Loucy (cell line): ENCODE measurements at regions not wholly inside any gene's neighbourhood (a gene's known extent, or its start where the extent isn't known, plus 50 kb on each side); places are given as distances from the start of the nearest gene placed in this dataset.
A peak's percentile ranks its signal among the peaks of the same experiment; 100 is the strongest.

Experiments
- H2AFZ ChIP-seq: fragments of 200-600 bp; sonication (generic); 2 replicates; pipeline ENCODE4 v1.6.0; 2016; ENCODE audit warnings: antibody characterized with exemption, mild to moderate bottlenecking, low read length, moderate library complexity
- H3F3A ChIP-seq: fragments of 200-600 bp; 2 replicates; pipeline ENCODE4 v1.6.0; 2016; ENCODE audit warnings: antibody characterized with exemption, low read depth, mild to moderate bottlenecking
- H3K27me3 ChIP-seq: fragments of 200-600 bp; sonication (generic); 2 replicates; pipeline ENCODE4 v1.6.1; 2014; ENCODE audit warnings: low read length, mild to moderate bottlenecking; ENCODE audit not compliant: insufficient read depth, poor library complexity, severe bottlenecking
- H3K36me3 ChIP-seq: fragments of 200-600 bp; sonication (generic); 2 replicates; pipeline ENCODE4 v1.6.1; 2016; ENCODE audit warnings: low read length; ENCODE audit not compliant: insufficient read depth
- H3K4me1 ChIP-seq: fragments of 200-600 bp; sonication (generic); 2 replicates; pipeline ENCODE4 v1.5.1; 2014; ENCODE audit warnings: low read length, mild to moderate bottlenecking; ENCODE audit not compliant: insufficient read depth, poor library complexity, severe bottlenecking
- H3K4me2 ChIP-seq: fragments of 200-600 bp; sonication (generic); 2 replicates; pipeline ENCODE4 v1.6.0; 2014; ENCODE audit warnings: antibody characterized with exemption, low read length, low read depth, mild to moderate bottlenecking; ENCODE audit not compliant: poor library complexity, severe bottlenecking
- H3K4me3 ChIP-seq: fragments of 200-600 bp; sonication (generic); 2 replicates; pipeline ENCODE4 v1.5.1; 2014; ENCODE audit warnings: low read length, mild to moderate bottlenecking, mixed read lengths; ENCODE audit not compliant: poor library complexity, severe bottlenecking
- H3K79me2 ChIP-seq: fragments of 200-600 bp; sonication (generic); 2 replicates; pipeline ENCODE4 v1.6.1; 2014; ENCODE audit warnings: low read length; ENCODE audit not compliant: insufficient read depth
- H3K9ac ChIP-seq: fragments of 200-600 bp; sonication (generic); 2 replicates; pipeline ENCODE4 v1.6.0; 2014; ENCODE audit warnings: mild to moderate bottlenecking, low read depth, low read length, moderate library complexity; ENCODE audit not compliant: poor library complexity, severe bottlenecking
- H3K9me2 ChIP-seq: fragments of 200-600 bp; sonication (generic); replicated peaks from 2 replicates; pipeline ENCODE4 v1.6.1; 2016; ENCODE audit warnings: low read depth, low read length, mixed read lengths
- H3K9me3 ChIP-seq: fragments of 200-600 bp; sonication (generic); 2 replicates; pipeline ENCODE4 v1.6.1; 2014; ENCODE audit warnings: mild to moderate bottlenecking, antibody characterized with exemption, low read length, low read depth; ENCODE audit not compliant: insufficient read depth
- H4K20me1 ChIP-seq: fragments of 200-600 bp; sonication (generic); 2 replicates; pipeline ENCODE4 v1.6.0; 2014; ENCODE audit warnings: antibody characterized with exemption, low read length, mild to moderate bottlenecking; ENCODE audit not compliant: insufficient read depth, poor library complexity, severe bottlenecking
- EZH2phosphoT487 ChIP-seq: fragments of 200-600 bp; IDR thresholded peaks from 2 replicates; pipeline ENCODE4 v1.6.1; 2018; ENCODE audit warnings: antibody characterized with exemption, mild to moderate bottlenecking, moderate library complexity, borderline replicate concordance
- TF ChIP-seq, protein P1 (sequence below): fragments of 200-600 bp; sonication (generic); conservative IDR thresholded peaks from 2 replicates; pipeline ENCODE4 v1.5.1; 2014; ENCODE audit warnings: mild to moderate bottlenecking, antibody characterized with exemption, low read length

DNA sequence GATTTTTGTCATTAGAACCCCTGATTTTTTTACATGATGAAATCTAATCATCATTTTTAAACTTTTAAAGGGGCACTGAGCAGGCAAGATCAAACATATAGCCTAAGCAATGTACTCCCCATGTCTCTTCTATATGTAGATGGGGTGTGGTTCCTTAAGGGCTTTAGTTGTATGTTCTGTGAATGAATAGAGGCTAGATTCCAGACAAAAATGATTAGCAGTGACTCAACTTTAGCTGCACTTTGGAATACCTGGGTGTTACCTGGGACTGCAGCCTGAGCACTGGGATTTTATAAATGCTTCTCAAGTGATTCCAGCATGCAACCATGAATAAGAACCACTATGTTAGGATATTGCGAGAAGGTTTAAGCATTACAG lies 256.7 kb upstream of the PLEKHG7 start:
- no peaks in the 10 kb centered on the region for H3K9me3 ChIP-seq
- H3K79me2 ChIP-seq, result no peaks in the 10 kb centered on the region
- no peaks in the 10 kb centered on the region for H3K9me2 ChIP-seq
- H3K4me2 ChIP-seq, result no peak overlapping the region
- H3K9ac ChIP-seq, result no peak overlapping the region
- no peak overlapping the region for H3K4me3 ChIP-seq
- H3F3A ChIP-seq, result no peaks in the 10 kb centered on the region
- no peaks in the 10 kb centered on the region for H3K27me3 ChIP-seq
- H2AFZ ChIP-seq, result no peak overlapping the region
- no peaks in the 10 kb centered on the region for H3K4me1 ChIP-seq
- no peaks in the 10 kb centered on the region for H4K20me1 ChIP-seq
- H3K36me3 ChIP-seq, result no peaks in the 10 kb centered on the region
- TF ChIP-seq EZH2phosphoT487, result no peak
- TF ChIP-seq, protein P1, sequence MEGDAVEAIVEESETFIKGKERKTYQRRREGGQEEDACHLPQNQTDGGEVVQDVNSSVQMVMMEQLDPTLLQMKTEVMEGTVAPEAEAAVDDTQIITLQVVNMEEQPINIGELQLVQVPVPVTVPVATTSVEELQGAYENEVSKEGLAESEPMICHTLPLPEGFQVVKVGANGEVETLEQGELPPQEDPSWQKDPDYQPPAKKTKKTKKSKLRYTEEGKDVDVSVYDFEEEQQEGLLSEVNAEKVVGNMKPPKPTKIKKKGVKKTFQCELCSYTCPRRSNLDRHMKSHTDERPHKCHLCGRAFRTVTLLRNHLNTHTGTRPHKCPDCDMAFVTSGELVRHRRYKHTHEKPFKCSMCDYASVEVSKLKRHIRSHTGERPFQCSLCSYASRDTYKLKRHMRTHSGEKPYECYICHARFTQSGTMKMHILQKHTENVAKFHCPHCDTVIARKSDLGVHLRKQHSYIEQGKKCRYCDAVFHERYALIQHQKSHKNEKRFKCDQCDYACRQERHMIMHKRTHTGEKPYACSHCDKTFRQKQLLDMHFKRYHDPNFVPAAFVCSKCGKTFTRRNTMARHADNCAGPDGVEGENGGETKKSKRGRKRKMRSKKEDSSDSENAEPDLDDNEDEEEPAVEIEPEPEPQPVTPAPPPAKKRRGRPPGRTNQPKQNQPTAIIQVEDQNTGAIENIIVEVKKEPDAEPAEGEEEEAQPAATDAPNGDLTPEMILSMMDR, result no peak

GRCh38 chr12:92445253-92446082 lies 257.3 kb upstream of the PLEKHG7 start:
- Histone ChIP-seq H3K4me3 (no peak overlapping the region), H2AFZ (peak overlapping the region; percentile 13; the same call in 1 of the 2 replicates), H3K9me2 (no peaks in the 10 kb centered on the region), H3K9me3 (no peaks in the 10 kb centered on the region), H4K20me1 (no peaks in the 10 kb centered on the region), H3K9ac (no peak overlapping the region), H3K4me1 (no peaks in the 10 kb centered on the region), H3K4me2 (no peak overlapping the region), H3K36me3 (no peaks in the 10 kb centered on the region), H3K27me3 (no peaks in the 10 kb centered on the region), H3K79me2 (no peaks in the 10 kb centered on the region), H3F3A (no peaks in the 10 kb centered on the region)
- no peak for TF ChIP-seq EZH2phosphoT487
- TF ChIP-seq, protein P1, result no peak

- no peaks in the 10 kb centered on the region for H3K36me3 ChIP-seq
- H3K9me3 ChIP-seq, result no peaks in the 10 kb centered on the region
- H3K4me3 ChIP-seq, result no peak overlapping the region
- TF ChIP-seq, protein P1, result no peak
- TF ChIP-seq EZH2phosphoT487, result no peak
- H3K79me2 ChIP-seq, result no peaks in the 10 kb centered on the region
- no peaks in the 10 kb centered on the region for H3K27me3 ChIP-seq
- H3K9ac ChIP-seq, result no peak overlapping the region
- no peak overlapping the region for H2AFZ ChIP-seq
- H3F3A ChIP-seq, result no peaks in the 10 kb centered on the region
- H3K4me2 ChIP-seq, result no peak overlapping the region
- H3K4me1 ChIP-seq, result no peaks in the 10 kb centered on the region
- H4K20me1 ChIP-seq, result no peaks in the 10 kb centered on the region
- no peaks in the 10 kb centered on the region for H3K9me2 ChIP-seq
Observed at GRCh38 chr12:92444763-92445162, 258.0 kb upstream of the PLEKHG7 start.
